Cardiac fibroblast (primary cell): ENCODE measurements at regions not wholly inside any gene's neighbourhood (a gene's known extent, or its start where the extent isn't known, plus 50 kb on each side); places are given as distances from the start of the nearest gene placed in this dataset.
A peak's percentile ranks its signal among the peaks of the same experiment; 100 is the strongest.

Experiments used
- DNase-seq, 2 donors: peaks; one replicate each; pipeline versions ENCODE4 v3.0.0 to v3.0.0-alpha.2; 2010; ENCODE audit warnings: low read depth in 2 of 2
- H3K4me3 ChIP-seq, 2 donors: replicated peaks in 1 of 2; 1 replicate in 1 of 2; 2 replicates in 1 of 2; pipeline ENCODE4 v1.5.1; 2011; ENCODE audit warnings: low read depth in 2 of 2, low read length in 2 of 2, mild to moderate bottlenecking in 2 of 2, moderate library complexity in 1 of 2
- TF ChIP-seq, protein P1 (sequence below): IDR thresholded peaks from one replicate; pipeline ENCODE4 v1.5.1; 2011; ENCODE audit warnings: low read depth, mild to moderate bottlenecking, low read length, inconsistent platforms

DNA sequence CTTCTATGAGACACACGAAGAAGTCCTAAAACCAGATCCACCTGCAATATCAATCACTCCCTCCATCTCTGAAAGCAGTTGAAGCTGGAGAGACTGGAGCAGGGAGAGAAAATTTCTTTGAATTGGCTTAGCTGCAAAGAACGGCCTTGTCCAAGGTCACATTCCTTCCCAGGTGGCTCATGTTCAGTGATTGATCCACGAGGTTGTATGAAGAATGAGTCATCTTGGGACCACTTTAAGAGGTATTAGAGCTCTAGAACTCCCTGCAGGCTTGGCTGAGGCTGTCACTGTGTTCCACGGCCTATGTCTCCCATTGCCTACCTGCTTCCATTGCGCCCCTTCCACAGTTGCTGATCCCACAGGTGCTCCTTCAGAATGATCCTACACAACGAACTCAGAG lies 68.2 kb downstream of the HMHB1 start:
- no peak overlapping the region for H3K4me3 ChIP-seq
- DNase-seq: no peak
- TF ChIP-seq, protein P1, sequence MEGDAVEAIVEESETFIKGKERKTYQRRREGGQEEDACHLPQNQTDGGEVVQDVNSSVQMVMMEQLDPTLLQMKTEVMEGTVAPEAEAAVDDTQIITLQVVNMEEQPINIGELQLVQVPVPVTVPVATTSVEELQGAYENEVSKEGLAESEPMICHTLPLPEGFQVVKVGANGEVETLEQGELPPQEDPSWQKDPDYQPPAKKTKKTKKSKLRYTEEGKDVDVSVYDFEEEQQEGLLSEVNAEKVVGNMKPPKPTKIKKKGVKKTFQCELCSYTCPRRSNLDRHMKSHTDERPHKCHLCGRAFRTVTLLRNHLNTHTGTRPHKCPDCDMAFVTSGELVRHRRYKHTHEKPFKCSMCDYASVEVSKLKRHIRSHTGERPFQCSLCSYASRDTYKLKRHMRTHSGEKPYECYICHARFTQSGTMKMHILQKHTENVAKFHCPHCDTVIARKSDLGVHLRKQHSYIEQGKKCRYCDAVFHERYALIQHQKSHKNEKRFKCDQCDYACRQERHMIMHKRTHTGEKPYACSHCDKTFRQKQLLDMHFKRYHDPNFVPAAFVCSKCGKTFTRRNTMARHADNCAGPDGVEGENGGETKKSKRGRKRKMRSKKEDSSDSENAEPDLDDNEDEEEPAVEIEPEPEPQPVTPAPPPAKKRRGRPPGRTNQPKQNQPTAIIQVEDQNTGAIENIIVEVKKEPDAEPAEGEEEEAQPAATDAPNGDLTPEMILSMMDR: no peak

DNA sequence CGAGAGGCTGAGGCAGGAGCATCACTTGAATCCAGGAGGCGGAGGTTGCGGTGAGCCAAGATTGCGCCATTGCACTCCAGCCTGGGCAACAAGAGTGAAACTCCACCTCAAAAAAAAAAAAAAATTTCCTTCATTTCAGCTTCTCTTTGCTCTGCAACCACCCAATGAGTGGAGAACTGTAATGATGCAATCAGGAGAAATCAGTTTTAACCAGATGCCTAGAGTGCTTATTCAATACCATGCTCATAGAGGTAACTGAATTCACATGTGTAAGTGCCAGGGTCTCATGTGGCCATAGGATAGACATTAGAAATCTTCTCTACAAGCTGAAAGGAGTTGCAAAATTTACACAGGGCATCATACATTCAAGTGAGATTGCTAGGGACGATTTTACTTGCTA lies 70.6 kb downstream of the HMHB1 start:
- peak in 1 of 2 donors; percentile 39 for DNase-seq
- TF ChIP-seq, protein P1: no peak
- H3K4me3 ChIP-seq: no peak overlapping the region

GRCh38 chr5:143886096-143886495 lies 74.1 kb downstream of the HMHB1 start:
- DNase-seq: no peak
- no peak overlapping the region for H3K4me3 ChIP-seq
- TF ChIP-seq, protein P1: no peak

DNA sequence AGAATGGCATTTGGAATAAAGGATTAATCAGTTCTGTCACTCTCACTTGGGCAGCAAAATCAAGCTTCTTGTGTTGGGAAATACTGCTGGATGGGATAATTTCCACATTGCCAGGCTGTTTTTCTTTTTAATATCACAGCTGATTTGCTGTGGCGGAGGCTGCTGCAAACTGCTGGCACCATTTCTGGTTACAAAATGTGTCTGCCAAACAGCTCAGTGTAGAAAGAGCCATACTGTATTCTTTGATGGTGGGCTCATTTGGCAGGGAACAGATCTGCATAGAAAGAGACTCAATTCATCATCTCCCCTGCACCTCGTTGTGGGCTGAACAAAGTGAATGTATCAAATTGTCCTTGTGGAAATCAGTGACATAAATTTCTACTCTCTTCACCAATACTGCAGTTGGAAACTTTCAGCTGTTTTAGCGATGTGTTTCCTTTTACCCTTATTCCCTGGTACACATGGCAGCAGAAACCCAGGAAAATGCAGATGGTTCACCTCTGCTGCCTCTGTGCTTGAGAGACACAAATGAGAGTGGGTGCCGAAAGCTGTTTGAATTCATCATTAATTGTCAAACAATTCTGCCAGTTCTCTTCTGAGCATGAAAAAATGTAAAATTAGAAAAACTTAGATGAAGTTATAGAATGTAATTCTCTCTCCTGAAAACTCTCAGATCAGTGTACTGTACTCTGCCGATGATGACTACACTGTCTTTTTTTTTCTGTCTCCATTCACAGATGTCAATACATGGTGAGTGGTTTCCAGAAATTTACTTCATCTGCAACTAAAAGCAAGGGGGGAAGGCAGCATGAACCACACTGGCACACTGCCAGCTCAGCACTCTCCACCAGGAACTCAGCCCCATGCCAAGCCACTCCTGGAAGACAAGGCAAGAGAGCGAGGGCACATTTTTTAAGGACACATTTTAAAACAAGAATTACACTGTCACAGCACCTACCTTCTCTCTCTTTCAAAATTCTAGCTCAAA lies 75.0 kb downstream of the HMHB1 start:
- no peak overlapping the region for H3K4me3 ChIP-seq
- DNase-seq: peak; percentile 56 to 67
- TF ChIP-seq, protein P1: no peak

GRCh38 chr5:143887903-143888665 lies 76.1 kb downstream of the HMHB1 start:
- peak; percentile 53 to 61 for DNase-seq

GRCh38 chr5:143888912-143889311 lies 77.0 kb downstream of the HMHB1 start:
- DNase-seq: no peak
- TF ChIP-seq, protein P1: no peak
- H3K4me3 ChIP-seq: no peak overlapping the region

More at GRCh38 chr5:143887903-143888665, 76.1 kb downstream of the HMHB1 start:
- no peak overlapping the region for H3K4me3 ChIP-seq
- TF ChIP-seq, protein P1: no peak
